Esophagus muscularis mucosa (tissue), 4 donors: ENCODE measurements at regions not wholly inside any gene's neighbourhood (a gene's known extent, or its start where the extent isn't known, plus 50 kb on each side); places are given as distances from the start of the nearest gene placed in this dataset.

Experiments
- DNase-seq: peaks from one replicate; pipeline ENCODE4 v3.0.0-alpha.2; 2017; ENCODE audit errors: extremely low spot score
- H3K27ac ChIP-seq, 4 donors: fragments of 200-600 bp; sonication (generic); replicated peaks in 1 of 4; 1 replicate in 3 of 4; 2 replicates in 1 of 4; pipeline ENCODE4 v1.5.1; 2016 to 2019; ENCODE audit warnings: mild to moderate bottlenecking in 1 of 4
- H3K27me3 ChIP-seq, 4 donors: fragments of 200-600 bp; sonication (generic); one replicate each; pipeline versions ENCODE4 v1.5.1 to v1.6.0; 2016 to 2019
- H3K36me3 ChIP-seq, 4 donors: fragments of 200-600 bp; sonication (generic); one replicate each; pipeline ENCODE4 v1.5.1; 2016 to 2019
- H3K4me1 ChIP-seq, 4 donors: fragments of 200-600 bp; sonication (generic); one replicate each; pipeline ENCODE4 v1.5.1; 2016 to 2019
- H3K4me3 ChIP-seq, 4 donors: fragments of 200-600 bp; sonication (generic); 1 replicate in 2 of 4; 2 replicates in 2 of 4; pipeline ENCODE4 v1.5.1; 2016 to 2019; ENCODE audit warnings: mild to moderate bottlenecking in 4 of 4, moderate library complexity in 1 of 4
- H3K9me3 ChIP-seq, 4 donors: fragments of 200-600 bp; sonication (generic); 1 replicate in 3 of 4; 2 replicates in 1 of 4; pipeline ENCODE4 v1.5.1; 2016 to 2019
- EP300 ChIP-seq: sonication (generic); formaldehyde crosslinking; IDR thresholded peaks from one replicate; pipeline ENCODE4 v1.6.1; 2017; ENCODE audit warnings: antibody characterized with exemption
- POLR2A ChIP-seq: fragments of 450-650 bp; IDR thresholded peaks from one replicate; pipeline ENCODE4 v1.6.1; 2017; ENCODE audit warnings: antibody characterized with exemption, moderate library complexity, mild to moderate bottlenecking, low read depth
- POLR2AphosphoS5 ChIP-seq, 2 donors: sonication (generic); formaldehyde crosslinking; IDR thresholded peaks; one replicate each; pipeline ENCODE4 v1.6.1; 2017; ENCODE audit warnings: antibody characterized with exemption in 2 of 2
- WGBS: methylation state at CpG from one replicate; pipeline ENCODE4 v1.1.5; 2018; 5-methylcytosine and 5-hydroxymethylcytosine counted together
- intact Hi-C: fragments of 100-400 bp; cut with DNase I; formaldehyde crosslinking; loops from one replicate; pipeline ENCODE4 v1.15.1; 2023
- TF ChIP-seq, protein P1 (sequence below), 3 experiments: fragments of 200-600 bp in 2 of 3; fragments of 450-650 bp in 1 of 3; sonication (generic) in 2 of 3; IDR thresholded peaks; one replicate each; pipeline ENCODE4 v1.5.1; 2017 to 2019; ENCODE audit warnings: antibody characterized with exemption in 3 of 3, mild to moderate bottlenecking in 2 of 3, moderate library complexity in 1 of 3

GRCh38 chr2:129884221-129884786, 95.2 kb upstream of the RAB6C start:
- TF ChIP-seq POLR2A (no peak), EP300 (no peak), POLR2AphosphoS5 (IDR thresholded peaks at IDR 0.05) (no peak)
- TF ChIP-seq, protein P1, sequence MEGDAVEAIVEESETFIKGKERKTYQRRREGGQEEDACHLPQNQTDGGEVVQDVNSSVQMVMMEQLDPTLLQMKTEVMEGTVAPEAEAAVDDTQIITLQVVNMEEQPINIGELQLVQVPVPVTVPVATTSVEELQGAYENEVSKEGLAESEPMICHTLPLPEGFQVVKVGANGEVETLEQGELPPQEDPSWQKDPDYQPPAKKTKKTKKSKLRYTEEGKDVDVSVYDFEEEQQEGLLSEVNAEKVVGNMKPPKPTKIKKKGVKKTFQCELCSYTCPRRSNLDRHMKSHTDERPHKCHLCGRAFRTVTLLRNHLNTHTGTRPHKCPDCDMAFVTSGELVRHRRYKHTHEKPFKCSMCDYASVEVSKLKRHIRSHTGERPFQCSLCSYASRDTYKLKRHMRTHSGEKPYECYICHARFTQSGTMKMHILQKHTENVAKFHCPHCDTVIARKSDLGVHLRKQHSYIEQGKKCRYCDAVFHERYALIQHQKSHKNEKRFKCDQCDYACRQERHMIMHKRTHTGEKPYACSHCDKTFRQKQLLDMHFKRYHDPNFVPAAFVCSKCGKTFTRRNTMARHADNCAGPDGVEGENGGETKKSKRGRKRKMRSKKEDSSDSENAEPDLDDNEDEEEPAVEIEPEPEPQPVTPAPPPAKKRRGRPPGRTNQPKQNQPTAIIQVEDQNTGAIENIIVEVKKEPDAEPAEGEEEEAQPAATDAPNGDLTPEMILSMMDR (IDR thresholded peaks at IDR 0.05) = no peak
- no peaks in the 10 kb centered on the region for H3K36me3 ChIP-seq
- 85% methylated on average over 4 of the region's 4 CpGs for WGBS

GRCh38 chr2:129885735-129886134, 93.7 kb upstream of the RAB6C start:
- Histone ChIP-seq H3K36me3 (no peaks in the 10 kb centered on the region), H3K9me3 (no peaks in the 10 kb centered on the region), H3K4me3 (no peak overlapping the region), H3K27me3 (peaks cover 0 to 8% (median 0%) of the 10 kb centered on the region in 4 donors), H3K4me1 (no peaks in the 10 kb centered on the region), H3K27ac (no peak overlapping the region)
- WGBS = 66% methylated on average over 5 of the region's 5 CpGs
- TF ChIP-seq EP300 = no peak
- TF ChIP-seq, protein P1 (IDR thresholded peaks at IDR 0.05) = no peak
- no peak for TF ChIP-seq POLR2AphosphoS5 (IDR thresholded peaks at IDR 0.05)
- TF ChIP-seq POLR2A = no peak
- intact Hi-C loops = no loop called here
- DNase-seq = no peak

More at GRCh38 chr2:129884221-129884786, 95.2 kb upstream of the RAB6C start:
- H3K27ac ChIP-seq = no peak overlapping the region
- H3K4me1 ChIP-seq = no peaks in the 10 kb centered on the region
- no peak for DNase-seq
- H3K4me3 ChIP-seq = no peak overlapping the region
- intact Hi-C loops = no loop called here
- H3K9me3 ChIP-seq = no peaks in the 10 kb centered on the region
- peaks cover 0 to 8% (median 0%) of the 10 kb centered on the region in 4 donors for H3K27me3 ChIP-seq

DNA sequence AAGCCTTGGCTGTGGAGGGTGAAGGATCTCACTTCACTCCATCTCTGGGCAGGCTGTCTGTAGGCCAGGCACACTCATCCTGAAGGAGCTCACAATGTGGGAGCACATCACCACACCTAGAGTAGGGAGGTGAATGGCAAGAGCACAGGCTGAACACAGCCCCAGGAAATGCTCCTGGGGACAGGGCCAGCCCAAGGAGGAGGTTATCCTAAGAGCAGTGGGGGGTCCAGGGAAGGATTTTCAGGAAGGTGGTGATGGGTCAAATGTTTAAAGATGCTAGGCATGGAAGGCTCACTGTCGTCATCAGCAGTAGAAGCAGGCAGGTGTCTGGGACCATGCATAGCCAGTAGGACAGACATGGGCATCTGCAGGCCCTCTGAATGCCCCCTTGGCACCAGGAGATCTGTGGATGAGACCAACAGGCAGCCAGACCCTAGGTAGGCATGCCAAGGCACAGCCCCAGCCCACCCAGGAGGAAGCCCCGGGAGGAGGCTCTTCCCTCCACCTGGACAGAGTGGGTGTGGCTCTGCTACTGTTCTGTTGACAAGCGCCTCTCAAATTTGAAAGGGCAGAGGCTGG, 91.7 kb upstream of the RAB6C start:
- no peak for DNase-seq
- H3K27ac ChIP-seq = no peak overlapping the region
- H3K36me3 ChIP-seq = no peaks in the 10 kb centered on the region
- 90% methylated on average over 3 of the region's 3 CpGs for WGBS
- no peaks in the 10 kb centered on the region for H3K4me1 ChIP-seq
- H3K9me3 ChIP-seq = no peaks in the 10 kb centered on the region
- H3K4me3 ChIP-seq = no peak overlapping the region
- TF ChIP-seq, protein P1 (IDR thresholded peaks at IDR 0.05) = no peak
- intact Hi-C loops = no loop called here
- peaks cover 0 to 26% (median 0%) of the 10 kb centered on the region in 4 donors for H3K27me3 ChIP-seq

GRCh38 chr2:129888461-129888860, 91.0 kb upstream of the RAB6C start:
- intact Hi-C loops = no loop called here
- H3K27ac ChIP-seq = no peak overlapping the region
- H3K4me1 ChIP-seq = no peaks in the 10 kb centered on the region
- H3K4me3 ChIP-seq = no peak overlapping the region
- no peak for DNase-seq
- H3K9me3 ChIP-seq = no peaks in the 10 kb centered on the region
- H3K36me3 ChIP-seq = no peaks in the 10 kb centered on the region
- WGBS = 69% methylated on average over 3 of the region's 4 CpGs
- TF ChIP-seq POLR2AphosphoS5 (IDR thresholded peaks at IDR 0.05) (no peak), EP300 (no peak), POLR2A (no peak)
- TF ChIP-seq, protein P1 (IDR thresholded peaks at IDR 0.05) = no peak
- peaks cover 0 to 26% (median 0%) of the 10 kb centered on the region in 4 donors for H3K27me3 ChIP-seq

DNA sequence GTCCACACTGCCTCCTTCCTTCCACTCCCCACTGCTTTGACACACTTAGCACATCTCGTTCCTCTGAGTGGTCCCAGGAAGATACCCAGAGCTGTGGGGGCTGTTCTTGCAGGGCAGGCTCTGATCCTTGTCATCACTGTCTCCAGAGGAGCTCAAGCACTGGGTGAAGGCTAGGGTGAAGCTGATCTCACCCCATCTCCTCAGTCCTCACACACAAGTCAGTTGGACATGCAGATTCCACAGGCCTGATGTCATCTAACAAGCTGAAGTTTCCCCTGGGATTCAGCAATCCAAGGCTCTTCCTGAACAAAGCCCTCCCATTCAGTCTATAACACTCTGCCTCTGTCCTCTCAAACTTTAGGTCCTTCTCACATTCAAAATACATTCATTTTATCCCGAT, 90.6 kb upstream of the RAB6C start:
- intact Hi-C loops = no loop called here
- DNase-seq = no peak
- TF ChIP-seq POLR2A = no peak
- TF ChIP-seq POLR2AphosphoS5 (IDR thresholded peaks at IDR 0.05) = no peak
- no peak for TF ChIP-seq EP300
- TF ChIP-seq, protein P1 (IDR thresholded peaks at IDR 0.05) = no peak
- WGBS = 64% methylated on average over 2 of the region's 2 CpGs
- no peaks in the 10 kb centered on the region for H3K9me3 ChIP-seq
- H3K36me3 ChIP-seq = no peaks in the 10 kb centered on the region
- peaks cover 0 to 26% (median 0%) of the 10 kb centered on the region in 4 donors for H3K27me3 ChIP-seq
- no peak overlapping the region for H3K4me3 ChIP-seq
- H3K27ac ChIP-seq = no peak overlapping the region
- H3K4me1 ChIP-seq = no peaks in the 10 kb centered on the region
